Transverse colon (tissue), 4 donors: ENCODE measurements at regions not wholly inside any gene's neighbourhood (a gene's known extent, or its start where the extent isn't known, plus 50 kb on each side); places are given as distances from the start of the nearest gene placed in this dataset.

Experiments used
- CTCF ChIP-seq, 5 experiments: fragments of 200-600 bp in 3 of 5; fragments of 450-650 bp in 2 of 5; sonication (generic) in 3 of 5; IDR thresholded peaks; 1 replicate in 2 of 5; 2 replicates in 3 of 5; pipeline ENCODE4 v1.5.1; 2016 to 2017; ENCODE audit warnings: antibody characterized with exemption in 5 of 5, inconsistent platforms in 3 of 5, mild to moderate bottlenecking in 2 of 5, moderate library complexity in 1 of 5
- EP300 ChIP-seq: sonication (generic); formaldehyde crosslinking; IDR thresholded peaks from one replicate; pipeline ENCODE4 v1.6.1; 2017; ENCODE audit warnings: antibody characterized with exemption, low read depth
- POLR2A ChIP-seq: fragments of 450-650 bp; IDR thresholded peaks from one replicate; pipeline ENCODE4 v1.6.1; 2016; ENCODE audit warnings: antibody characterized with exemption, mild to moderate bottlenecking, moderate library complexity
- POLR2AphosphoS5 ChIP-seq, 3 donors: sonication (generic); formaldehyde crosslinking; IDR thresholded peaks; one replicate each; pipeline ENCODE4 v1.6.1; 2016; ENCODE audit warnings: antibody characterized with exemption in 3 of 3

- TF ChIP-seq CTCF (IDR thresholded peaks at IDR 0.05), result no peak
- no peak for TF ChIP-seq EP300
- TF ChIP-seq POLR2A, result no peak
- TF ChIP-seq POLR2AphosphoS5 (IDR thresholded peaks at IDR 0.05), result no peak
These were observed 817.5 kb upstream of the SLC10A2 start for GRCh38 chr13:103883698-103884097.
